ENCODE measurements at regions not wholly inside any gene's neighbourhood (a gene's known extent, or its start where the extent isn't known, plus 50 kb on each side); places are given as distances from the start of the nearest gene placed in this dataset.
A peak's percentile ranks its signal among the peaks of the same experiment; 100 is the strongest.

DNA sequence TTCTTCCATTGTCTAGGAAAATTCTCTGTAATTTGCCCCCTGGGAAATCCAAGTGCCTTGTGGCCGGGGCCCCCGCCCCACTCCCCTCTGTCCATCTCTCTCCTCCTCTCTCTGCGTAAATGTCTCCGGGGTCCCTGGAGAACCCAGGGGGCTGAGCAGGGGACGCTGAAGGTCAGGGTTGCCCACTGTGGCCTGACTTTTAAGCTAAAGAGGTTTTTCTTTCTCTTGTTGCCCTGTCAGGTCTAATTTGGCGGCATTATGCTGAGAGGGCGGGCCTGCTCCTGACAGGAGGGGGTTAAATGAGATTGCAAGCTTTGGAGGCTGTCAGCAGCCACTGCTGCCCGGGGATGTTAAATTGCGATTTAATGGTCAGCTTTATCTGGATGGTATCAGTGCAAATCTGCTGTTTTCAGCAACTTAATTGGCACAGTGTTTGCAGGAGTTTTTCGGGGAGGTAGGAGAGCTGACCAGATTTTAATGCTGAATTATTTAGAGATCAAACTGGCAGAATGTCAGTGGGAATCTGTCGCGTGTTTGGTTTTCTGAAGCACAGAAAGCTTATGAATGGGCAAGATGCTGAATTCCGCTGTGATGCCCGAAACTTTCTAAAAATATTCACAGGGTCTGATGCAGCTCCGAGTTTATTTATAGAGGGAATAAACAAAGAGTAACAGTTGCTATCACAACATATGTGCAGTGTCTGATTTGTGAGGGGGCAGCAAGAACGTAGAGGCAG lies 93.2 kb upstream of the SOX1 start:
- no peak for DNase-seq

DNA sequence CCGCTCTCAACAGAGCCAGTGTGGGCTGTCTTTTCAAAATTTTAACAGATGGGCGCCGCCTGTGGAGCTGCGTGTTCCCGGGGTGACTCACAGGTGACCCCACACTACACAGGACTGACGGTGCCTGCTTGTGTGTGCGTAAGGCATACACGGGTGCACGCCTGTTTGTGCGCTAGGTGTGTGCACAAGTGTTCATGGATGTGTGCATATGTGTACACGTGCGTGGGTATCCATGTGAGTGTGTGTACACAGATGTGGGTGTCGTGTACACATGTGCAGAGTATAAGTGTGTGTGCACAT lies 92.7 kb upstream of the SOX1 start:
- no peak for DNase-seq

DNA sequence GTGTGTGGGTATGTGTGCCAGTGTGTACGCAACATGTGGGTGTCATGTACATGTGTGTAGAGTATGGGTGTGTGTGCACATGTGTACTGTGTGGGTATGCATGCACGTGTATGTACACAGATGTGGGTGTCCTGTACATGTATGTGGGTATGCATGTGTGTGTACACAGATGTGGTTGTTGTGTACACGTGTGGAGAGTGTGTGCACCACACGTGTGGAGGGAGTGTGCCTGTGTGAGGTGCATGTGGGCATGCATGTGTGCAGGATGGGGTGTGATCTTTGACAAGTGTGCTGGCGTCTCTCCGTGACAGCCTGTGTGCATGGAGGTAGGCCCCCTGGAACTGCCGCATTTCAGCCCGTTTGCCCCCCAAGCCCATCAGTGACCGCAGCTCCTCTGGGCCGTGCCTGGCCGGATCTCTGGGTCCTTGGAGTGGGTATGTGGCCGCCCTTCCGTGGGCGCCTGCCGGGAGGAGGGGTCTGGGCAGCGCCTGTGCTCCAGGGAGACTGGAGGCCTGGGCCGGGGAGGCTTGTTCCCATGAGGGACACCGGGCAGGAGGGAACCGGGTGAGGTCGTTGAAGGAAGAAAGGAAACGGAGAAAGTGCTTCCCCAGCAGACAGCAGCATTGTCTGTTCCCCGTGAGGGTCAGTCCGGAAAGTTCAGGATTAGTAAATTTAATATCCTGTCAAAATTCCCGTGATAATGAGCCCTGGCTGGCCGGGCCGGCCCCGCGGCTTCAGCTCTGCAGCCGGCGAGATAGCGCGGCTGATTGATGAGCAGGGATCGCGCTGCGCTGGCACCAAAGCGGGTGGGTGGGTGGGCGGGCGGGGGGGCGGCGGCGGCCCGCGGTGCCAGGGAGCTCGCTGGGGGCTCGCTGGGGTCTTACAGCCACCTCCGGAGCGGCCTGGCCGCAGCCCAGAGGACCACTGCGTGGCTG lies 91.1 kb upstream of the SOX1 start:
- DNase-seq: no peak

DNA sequence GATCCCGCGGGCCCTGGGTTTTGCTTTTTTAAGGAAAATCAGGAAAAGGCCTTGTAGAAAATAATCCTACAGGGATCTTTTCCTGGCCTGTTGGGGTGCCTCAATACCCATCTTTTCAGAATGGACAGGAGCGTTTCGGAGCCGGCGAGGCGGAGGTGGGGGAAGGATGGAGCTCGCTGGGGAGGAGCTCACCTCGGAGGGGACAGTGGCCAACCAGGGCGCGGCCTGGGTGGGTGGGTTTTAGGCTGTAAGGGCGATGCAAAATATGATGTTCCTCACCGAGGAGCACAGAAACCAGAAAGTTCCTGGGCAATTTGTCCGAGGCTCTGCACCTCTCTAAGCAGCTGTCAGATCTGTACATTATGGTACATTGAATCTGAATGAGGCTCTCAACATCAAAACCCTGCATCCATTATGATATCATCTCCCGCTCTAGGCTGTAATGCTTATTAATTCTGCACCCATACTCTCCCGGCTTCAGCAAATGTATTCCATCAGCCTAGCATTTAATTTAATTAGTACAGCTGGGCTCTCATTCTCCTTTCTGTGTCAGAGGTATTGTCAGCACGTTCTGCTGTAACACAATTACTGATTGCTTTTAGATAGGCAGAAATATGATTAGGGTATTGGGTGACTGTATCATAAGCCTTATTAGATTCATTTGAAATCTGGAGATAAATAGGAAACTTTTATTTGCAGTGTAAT lies 90.3 kb upstream of the SOX1 start:
- DNase-seq: peak; percentile 18

DNA sequence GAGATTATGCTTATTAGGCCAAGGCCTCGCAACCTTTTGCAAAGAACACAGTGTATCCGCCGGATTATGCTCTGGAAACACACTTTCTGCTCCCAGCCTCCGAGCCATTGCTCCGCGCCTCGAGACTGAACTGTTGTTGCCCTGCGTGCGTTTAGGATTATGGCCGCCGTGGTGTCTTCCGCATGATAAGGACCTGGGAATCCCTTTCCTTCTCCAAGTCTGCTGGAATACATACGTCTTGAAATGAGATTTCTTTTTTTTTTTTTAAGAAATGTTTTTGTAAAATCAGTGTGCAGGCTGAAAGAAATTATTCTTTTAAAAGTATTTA lies 89.8 kb upstream of the SOX1 start:
- DNase-seq: no peak

DNA sequence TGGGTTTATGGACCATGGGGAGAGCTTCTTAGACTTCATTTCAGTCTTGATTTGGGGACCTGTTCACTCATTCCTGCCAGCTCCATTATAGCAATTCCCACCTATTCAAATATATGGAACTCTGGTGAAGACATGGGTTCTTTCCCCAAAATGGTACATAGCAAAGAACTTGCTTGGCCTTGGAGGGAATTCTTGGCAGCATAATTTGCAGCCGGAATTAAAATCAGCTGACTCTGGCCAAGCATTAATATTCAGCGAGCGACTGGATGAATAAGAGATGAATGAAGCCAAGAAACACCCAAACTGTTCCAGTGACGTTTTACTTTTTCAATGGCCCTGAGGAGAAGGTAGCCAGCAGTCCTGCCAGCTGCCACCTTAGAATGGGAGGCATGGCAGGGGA lies 88.4 kb upstream of the SOX1 start:
- DNase-seq: no peak

DNA sequence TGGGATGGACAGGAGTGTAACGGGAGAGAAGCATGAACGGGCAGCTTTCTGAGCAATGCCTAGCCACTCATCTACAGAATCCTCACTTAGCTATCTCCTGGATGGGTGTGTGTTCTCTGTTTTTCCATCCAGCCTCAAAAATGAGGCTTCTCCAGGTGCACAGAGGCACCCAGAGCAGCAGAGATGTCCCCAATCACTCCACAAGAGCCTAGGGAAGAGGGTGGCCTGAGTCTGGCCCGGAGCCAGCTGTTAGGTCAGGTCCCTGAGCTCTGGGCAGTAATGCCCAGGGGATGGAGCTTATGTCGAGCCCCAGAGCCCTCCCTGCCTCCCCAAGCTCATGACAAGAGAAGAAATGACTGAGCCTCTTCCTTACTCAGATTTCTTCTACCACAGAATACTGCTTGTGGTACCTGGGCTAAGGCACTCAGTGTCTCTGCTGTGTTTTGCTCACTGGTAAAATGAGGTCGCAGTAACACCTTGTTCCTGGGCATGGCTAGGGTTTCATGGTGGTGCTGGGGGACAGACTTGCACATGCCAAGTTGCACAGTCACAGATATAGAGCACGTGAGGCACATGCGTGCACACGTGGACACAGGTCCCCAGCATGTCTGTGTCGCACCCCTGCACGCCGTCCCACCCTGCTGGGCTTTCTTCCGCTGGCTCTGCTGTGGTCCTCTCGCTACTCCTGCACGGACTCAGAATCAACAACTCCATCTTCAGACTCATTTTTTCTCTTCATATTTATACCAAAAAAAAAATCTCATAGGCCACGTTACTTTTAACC lies 86.6 kb upstream of the SOX1 start:
- no peak for DNase-seq

DNA sequence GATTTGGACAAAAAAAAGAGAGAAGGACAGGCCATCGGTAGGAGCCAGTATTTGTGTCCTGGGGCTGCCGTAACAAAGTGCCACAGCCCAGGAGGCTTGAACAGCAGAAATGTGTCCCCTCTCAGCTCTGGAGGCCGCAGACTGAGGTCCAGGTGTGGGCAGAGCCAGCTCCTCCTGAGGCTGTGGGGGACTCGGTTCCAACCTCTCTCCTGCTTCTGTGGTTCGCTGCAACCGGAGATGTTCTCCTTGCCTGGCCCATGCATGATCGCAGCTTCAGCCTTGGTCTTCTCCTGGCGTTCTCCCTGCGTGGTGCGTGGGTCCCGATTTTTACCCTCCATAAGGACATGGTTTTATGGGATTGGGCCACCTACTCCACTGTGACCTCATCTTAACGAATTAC lies 85.9 kb upstream of the SOX1 start:
- DNase-seq: no peak

DNA sequence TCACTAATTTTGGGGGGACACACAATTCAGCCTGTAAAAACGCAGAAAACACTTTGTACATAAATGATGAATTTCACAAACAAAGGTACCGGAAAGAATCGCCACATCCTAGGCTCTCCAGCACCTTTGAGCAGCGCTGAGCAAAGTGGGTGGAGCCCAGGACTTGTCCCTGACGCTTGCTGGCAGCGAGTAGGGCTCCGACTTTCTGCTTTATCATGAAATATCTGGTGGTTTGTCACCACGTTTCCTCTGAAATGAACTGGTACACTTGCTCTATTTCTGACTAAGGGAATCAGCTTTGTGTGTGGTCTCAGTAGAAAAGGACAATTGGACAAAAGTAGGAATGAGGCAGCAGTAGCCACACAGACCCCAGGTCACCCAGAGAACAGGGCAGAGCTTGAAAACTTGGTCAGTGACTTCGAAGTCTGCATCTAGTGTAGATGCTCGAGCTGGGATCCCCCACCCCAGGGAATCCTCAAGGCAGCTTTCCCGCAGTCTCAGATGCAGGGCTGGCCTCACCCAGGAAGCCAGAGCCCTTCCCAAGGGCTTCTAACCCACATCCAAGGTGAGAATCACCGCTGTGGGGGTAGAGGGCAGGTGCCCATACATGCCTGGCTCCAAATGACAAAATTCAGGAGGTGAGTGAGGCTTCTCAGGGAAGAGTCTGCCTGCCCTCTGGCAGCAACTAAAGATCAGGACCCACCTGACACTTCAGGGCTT lies 85.3 kb upstream of the SOX1 start:
- no peak for DNase-seq

DNA sequence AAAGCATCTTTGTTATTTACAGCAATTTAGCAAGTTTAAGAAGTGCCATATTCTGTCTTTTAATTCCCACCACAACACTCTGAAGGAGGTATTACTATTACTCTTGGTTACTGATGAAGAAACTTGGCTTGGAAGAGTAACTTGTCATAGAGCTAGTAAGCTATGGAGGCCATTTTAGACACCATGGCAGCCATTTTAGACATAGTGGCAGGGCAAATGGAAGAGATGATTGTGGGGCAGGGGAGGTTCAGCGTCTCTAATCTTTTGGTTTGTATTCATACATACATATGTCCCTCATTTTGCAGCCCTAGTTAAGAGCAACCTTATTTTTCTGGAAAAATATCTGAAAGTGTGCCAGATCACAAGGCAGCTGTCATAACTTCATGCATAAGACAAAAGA lies 82.6 kb upstream of the SOX1 start:
- no peak for DNase-seq

DNA sequence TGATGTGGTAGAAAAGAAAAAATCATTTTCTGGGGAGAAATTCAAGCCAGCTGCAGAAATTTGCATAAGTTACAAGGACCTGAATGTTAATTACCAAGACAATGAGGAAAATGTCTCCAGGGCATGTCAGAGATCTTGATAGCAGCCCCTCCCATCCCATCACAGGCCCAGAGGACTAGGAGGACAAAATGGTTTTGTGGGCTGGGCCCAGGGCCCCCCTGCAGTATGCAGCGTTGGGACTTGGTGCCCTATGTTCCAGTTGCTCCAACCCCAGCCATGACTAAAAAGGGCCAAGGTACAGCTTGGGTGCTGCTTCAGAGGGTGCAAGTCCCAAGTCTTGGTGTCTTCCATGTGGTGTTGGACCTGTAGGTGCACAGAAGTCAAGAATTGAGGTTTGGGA lies 76.6 kb upstream of the SOX1 start:
- DNase-seq: no peak

DNA sequence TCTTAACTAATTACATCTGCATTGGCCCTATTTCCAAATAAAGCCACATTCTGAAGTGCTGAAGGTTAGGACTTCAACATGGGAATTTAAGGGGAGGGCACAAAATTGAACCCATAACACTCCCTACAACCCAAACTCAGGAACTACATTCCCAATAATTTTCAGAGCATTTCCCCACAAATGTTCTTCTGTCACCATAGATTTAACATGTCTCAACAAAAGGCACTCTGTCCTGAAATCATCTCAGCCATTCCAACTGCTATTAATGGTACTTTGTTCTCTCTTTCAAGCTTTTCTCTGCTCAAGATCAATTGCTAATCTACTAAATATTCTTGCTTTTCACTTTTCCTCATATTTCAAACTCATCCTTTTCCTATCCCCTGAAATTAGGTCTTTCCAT lies 74.0 kb upstream of the SOX1 start:
- DNase-seq: no peak

DNA sequence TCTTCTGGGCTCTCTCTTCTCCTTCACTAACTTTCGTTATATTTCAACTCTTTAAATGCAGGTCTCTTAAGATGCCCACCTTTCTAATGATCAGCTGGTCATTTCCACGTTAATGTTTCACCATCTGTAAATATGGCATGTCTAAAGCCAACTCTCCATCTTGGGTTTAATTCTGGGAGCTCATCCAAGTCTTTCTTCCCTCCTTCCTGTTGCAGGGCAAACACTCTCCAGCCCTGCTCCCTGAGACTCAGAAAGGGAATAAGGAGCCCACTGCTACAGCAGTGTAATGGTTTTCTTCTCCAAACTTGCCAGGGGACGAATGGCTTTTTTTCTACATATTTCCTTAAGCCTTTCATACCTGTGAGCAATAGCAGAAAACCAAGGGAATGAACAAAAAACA lies 73.3 kb upstream of the SOX1 start:
- DNase-seq: no peak

DNA sequence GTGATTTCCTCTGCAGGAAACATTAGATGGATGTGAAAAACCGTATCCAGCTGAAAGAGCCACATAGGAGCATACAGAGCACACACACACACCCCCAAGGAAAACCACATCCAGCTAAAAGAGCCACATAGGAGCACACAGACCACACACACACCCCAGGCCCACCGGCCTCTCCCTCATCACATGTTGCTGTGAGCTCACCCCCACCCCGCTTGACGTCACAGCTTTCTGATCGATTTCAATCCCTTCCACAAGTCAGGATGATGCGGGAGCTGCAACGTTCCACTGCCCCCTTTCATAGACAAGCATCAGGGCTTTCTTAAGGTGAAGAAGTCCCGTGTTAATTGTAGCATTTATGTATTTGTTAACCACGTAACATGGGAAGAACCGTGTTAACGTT lies 72.4 kb upstream of the SOX1 start:
- DNase-seq: no peak

DNA sequence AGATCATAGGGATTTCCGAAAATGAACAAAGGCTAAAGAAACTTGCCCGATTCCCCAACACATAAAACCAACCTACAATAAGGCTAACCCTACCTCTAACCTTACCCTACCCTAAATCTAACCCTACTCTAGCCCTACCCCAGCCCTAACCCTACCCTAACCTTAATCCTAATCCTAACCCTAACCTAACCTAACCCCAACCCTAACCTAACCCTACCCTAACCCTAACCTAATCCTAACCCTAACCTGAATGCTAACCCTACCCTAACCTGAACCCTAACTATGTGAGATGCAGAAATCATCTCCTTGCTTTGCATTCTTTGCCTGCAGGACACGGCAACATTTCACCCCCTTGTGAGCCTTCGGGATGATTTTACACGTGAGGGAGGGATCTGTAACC lies 67.6 kb upstream of the SOX1 start:
- no peak for DNase-seq

DNA sequence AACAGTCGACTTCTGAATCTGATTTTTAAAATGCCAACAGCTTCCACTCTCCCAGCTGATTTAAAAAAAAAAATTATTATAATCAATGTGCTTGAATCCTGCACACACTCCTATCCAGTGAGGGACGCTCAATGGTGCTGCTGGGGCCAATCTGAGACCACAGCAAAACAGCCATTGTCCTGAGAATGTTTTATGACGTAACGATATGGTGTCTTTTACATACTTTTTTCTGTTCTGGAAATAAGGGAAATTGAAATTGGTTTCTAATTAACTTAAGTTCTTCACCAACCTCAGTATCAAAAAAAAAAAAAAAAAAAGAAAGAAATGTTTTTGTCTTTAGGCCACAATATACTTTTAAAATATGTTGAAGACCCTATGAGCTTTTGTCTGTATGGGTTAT lies 66.1 kb upstream of the SOX1 start:
- no peak for DNase-seq

DNA sequence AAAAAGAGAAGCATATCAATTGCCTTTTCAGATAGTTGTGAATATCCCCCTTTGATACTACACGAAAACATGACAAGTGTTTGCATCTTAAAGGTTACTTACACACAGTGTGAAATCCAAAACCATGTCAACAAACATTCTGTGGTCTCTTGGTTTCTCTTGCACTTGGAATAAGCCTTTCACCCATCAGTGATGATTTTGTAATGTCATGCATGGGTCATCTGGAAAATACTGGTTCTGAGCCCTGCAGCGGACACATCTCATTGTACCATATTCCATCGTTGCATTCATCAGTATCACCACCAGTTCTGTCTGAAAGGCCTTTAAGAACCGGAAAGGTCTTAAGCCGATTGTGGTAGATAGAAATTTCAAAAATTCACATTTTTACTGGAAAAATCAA lies 65.4 kb upstream of the SOX1 start:
- DNase-seq: no peak

DNA sequence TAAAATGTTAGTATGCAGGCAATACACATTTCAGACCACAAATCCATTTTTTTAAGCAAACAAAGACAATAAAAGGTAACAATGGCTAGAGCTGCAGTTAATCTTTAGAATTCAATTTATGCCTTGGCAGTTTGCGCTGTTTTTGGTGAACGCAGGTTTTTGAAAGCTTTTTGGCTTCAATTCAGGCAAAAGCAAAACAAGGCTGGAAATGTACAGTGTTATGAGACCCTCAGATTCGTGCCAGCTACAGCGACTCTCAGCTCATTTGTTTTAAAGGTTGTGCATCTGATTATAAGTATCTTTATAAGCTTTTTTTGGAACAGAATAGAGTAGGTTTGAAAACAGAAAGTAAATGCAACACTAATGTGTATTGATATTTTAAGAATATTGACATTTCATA lies 63.6 kb upstream of the SOX1 start:
- DNase-seq: no peak

DNA sequence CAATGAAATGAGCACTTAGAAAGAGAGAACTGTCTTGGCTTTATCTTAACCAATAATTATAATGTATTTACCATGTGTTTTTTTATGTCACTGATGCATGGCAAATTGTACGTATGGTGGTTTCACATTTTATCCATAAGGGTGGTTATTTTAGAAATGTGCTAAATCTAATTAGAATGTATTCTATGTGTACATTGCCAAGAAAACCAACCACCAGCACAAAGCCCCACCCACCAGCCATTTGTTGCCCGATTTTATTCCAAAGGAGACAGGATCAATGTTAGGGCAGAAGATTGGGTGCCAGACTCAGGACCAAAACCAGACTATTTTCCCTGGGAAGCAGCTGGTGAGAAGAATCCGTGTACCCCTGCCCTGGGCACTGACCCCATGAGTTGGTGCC lies 63.0 kb upstream of the SOX1 start:
- no peak for DNase-seq

DNA sequence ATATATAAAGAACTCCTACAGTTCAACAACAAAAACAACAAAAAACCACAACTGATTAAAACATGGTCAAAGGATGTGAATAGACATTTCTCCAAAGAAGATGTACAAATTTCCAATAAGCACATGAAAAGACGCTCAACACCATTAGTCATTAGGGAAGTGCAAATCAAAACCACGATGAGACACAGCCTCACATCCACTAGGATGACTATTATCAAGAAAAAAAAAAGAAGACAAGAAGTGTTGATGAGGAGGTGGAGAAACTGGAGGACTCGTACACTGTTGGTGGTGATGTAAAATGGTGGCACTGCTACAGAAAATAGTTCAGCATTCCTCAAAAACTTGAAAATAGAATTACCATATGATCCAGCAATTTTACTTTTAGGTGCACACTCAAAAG lies 61.0 kb upstream of the SOX1 start:
- no peak for DNase-seq

DNA sequence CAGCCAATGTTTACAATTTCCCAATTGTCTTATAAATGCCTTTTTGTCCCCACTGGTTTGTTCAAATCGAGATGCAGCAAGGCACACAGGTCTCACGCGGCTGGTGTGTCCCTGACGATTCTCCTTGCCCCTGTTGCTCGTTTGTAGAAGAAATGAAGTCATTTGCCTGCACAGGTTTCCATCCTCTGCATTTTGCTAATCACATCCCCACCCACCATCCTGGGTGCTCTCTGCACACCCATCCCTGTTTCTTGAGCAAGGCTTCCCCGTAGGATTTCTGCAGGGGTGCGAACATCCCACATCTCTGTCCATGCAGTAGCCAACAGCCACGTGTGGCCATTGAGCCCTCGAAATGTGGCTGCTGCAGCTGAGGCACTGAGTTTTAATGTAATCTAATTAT lies 59.8 kb upstream of the SOX1 start:
- no peak for DNase-seq

DNA sequence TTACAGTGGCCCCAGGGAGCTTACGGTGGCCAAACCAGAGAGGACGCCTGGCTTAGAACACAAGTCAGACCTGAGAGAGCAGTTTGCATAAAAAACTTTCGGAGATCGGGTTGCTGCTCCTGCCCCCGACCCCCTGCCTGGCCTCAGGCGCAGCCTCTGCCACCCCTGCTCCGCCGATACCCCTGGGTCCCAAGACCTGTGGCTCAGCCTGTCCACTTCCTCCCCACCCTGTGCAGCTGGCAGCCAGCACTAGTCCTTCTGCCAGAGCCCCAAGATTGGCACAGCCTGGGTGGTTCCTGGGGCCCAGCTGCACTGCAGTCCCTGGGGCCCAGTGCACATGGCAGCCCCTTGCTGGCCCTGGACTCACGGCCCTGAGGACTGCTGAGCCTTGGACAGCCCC lies 56.2 kb upstream of the SOX1 start:
- no peak for DNase-seq

All from NCI-H146 (cell line).